CD8-positive, alpha-beta memory T cell (primary cell): ENCODE measurements at regions not wholly inside any gene's neighbourhood (a gene's known extent, or its start where the extent isn't known, plus 50 kb on each side); places are given as distances from the start of the nearest gene placed in this dataset.
A peak's percentile ranks its signal among the peaks of the same experiment; 100 is the strongest.

ENCODE experiments used
- CTCF ChIA-PET: fragments of 350-600 bp; sonication (Branson Sonifier 250); formaldehyde crosslinking; loops from one replicate; lab custom pipeline; 2021; ENCODE audit warnings: antibody characterized with exemption; lab: Charles Lee
- POLR2A ChIA-PET: fragments of 350-600 bp; sonication (Branson Sonifier 250); formaldehyde crosslinking; loops from one replicate; lab custom pipeline; 2021; ENCODE audit warnings: antibody characterized with exemption; lab: Charles Lee
- DNase-seq, 5 donors: peaks; one replicate each; pipeline versions ENCODE4 v3.0.0 to v3.0.0-alpha.2; 2020 to 2022; ENCODE audit warnings: mixed read lengths in 1 of 5
- H3K27ac ChIP-seq: one replicate; pipeline ENCODE4 v1.7.0; 2013; ENCODE audit warnings: low read depth, mild to moderate bottlenecking, low read length, moderate library complexity
- H3K27me3 ChIP-seq: 2 replicates; pipeline ENCODE4 v1.7.0; 2013; ENCODE audit warnings: low read length, mild to moderate bottlenecking; ENCODE audit not compliant: insufficient read depth, poor library complexity, severe bottlenecking
- H3K36me3 ChIP-seq: 2 replicates; pipeline ENCODE4 v1.7.0; 2013; ENCODE audit warnings: mild to moderate bottlenecking, low read length, moderate library complexity; ENCODE audit not compliant: insufficient read depth
- H3K4me1 ChIP-seq: 2 replicates; pipeline ENCODE4 v1.7.0; 2013; ENCODE audit warnings: mild to moderate bottlenecking, low read length, moderate library complexity; ENCODE audit not compliant: insufficient read depth
- H3K4me3 ChIP-seq: 2 replicates; pipeline ENCODE4 v1.7.0; 2013; ENCODE audit warnings: mild to moderate bottlenecking, low read length
- H3K9me3 ChIP-seq: 2 replicates; pipeline ENCODE4 v1.7.0; 2013; ENCODE audit warnings: mild to moderate bottlenecking, low read length
- H3K27ac Mint-ChIP-seq, 8 donors: one replicate each; pipeline ENCODE4 v1.8.0; 2020 to 2021; ENCODE audit warnings: mixed read lengths in 8 of 8, mild to moderate bottlenecking in 6 of 8, inconsistent platforms in 3 of 8, moderate library complexity in 3 of 8
- H3K27me3 Mint-ChIP-seq, 2 donors: one replicate each; pipeline ENCODE4 v1.8.0; 2020 to 2021; ENCODE audit warnings: mixed read lengths in 2 of 2, mild to moderate bottlenecking in 1 of 2, moderate library complexity in 1 of 2
- H3K36me3 Mint-ChIP-seq, 3 donors: one replicate each; pipeline ENCODE4 v1.8.0; 2020 to 2021; ENCODE audit warnings: mixed read lengths in 3 of 3, inconsistent platforms in 1 of 3, mild to moderate bottlenecking in 1 of 3
- H3K4me1 Mint-ChIP-seq, 3 donors: one replicate each; pipeline ENCODE4 v1.8.0; 2020 to 2021; ENCODE audit warnings: mixed read lengths in 3 of 3, inconsistent platforms in 1 of 3, mild to moderate bottlenecking in 1 of 3
- H3K4me3 Mint-ChIP-seq, 7 donors: one replicate each; pipeline ENCODE4 v1.8.0; 2020 to 2021; ENCODE audit warnings: mixed read lengths in 7 of 7, mild to moderate bottlenecking in 6 of 7, moderate library complexity in 4 of 7, inconsistent platforms in 2 of 7
- H3K9me3 Mint-ChIP-seq, 5 donors: one replicate each; pipeline ENCODE4 v1.8.0; 2020 to 2022; ENCODE audit warnings: mixed read lengths in 5 of 5, mild to moderate bottlenecking in 3 of 5, moderate library complexity in 2 of 5, inconsistent platforms in 1 of 5

DNA sequence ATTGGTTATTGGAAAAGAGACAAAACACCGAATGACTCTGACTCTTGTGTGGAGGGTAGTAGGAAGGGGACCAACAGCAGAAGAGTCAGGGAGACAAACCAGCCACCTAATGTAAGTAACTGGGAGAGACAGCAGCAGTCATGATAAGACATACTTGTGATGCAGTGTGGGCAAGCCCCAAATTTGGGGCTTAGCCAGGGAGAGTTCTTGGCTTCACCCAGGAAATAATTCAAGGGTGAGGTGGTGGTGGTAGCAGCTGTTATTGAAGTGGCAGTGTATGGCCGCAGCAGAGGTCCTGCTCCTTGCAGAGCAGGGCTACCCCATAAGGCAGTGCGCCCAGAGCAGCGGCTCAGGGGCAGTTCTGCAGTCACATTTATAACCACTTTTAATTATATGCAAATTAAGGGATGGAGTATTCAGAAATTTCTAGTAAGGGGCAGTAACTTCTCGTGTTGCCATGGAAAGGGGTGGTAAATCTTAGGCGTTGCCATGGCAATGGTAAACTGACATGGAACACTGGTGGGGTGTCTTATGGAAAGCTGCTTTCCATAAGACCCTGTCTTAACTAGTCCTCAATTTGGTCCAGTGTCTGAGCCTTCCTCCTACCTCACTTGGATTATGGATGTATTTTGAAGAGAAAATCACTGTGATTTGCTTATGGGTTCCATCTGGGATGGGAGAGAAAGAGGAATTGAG is 317.1 kb downstream of the PHKB start:
- Mint-ChIP-seq H3K4me3 (peak overlapping the region in 6 of 7 donors; percentile 10 to 86 (median 56)), H3K27ac (peak overlapping the region in 7 of 8 donors; percentile 24 to 93 (median 48)), H3K27me3 (peaks cover 3% of the 10 kb centered on the region in 2 donors), H3K9me3 (no peaks in the 10 kb centered on the region), H3K4me1 (peaks cover 16 to 23% (median 17%) of the 10 kb centered on the region in 3 donors), H3K36me3 (no peaks in the 10 kb centered on the region)
- Histone ChIP-seq H3K9me3 (no peaks in the 10 kb centered on the region), H3K4me3 (no peak overlapping the region), H3K36me3 (no peaks in the 10 kb centered on the region), H3K27me3 (no peaks in the 10 kb centered on the region), H3K27ac (no peak overlapping the region), H3K4me1 (peaks cover 7% of the 10 kb centered on the region)
- ChIA-PET CTCF (no interaction called here), POLR2A (no interaction called here)
- no peak for DNase-seq

DNA sequence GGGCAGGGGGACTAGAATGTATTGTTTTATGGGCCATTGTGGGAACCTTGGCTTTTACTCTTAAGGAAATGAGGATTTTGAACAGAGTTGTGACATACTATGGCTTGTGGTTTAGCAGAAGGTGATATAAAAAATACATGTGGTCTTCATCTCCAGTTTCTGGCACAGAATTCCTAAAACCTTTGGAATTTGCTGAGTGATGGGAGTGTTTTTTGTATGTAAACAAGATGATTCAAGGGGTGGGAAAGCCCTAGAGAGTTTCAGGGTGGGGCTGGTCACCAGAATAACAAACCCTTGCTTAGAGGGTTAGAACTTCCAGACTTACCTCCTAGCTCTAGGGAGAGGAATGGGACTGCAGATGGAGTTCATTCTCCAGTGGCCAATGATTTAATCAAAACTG is 316.1 kb downstream of the PHKB start:
- no peaks in the 10 kb centered on the region for H3K36me3 Mint-ChIP-seq
- Histone ChIP-seq H3K27me3 (no peaks in the 10 kb centered on the region), H3K27ac (no peak overlapping the region), H3K9me3 (no peaks in the 10 kb centered on the region), H3K4me3 (no peak overlapping the region), H3K36me3 (no peaks in the 10 kb centered on the region), H3K4me1 (peaks cover 7% of the 10 kb centered on the region)
- peaks cover 16 to 23% (median 17%) of the 10 kb centered on the region in 3 donors for H3K4me1 Mint-ChIP-seq
- no peaks in the 10 kb centered on the region for H3K9me3 Mint-ChIP-seq
- CTCF ChIA-PET: no interaction called here
- H3K27me3 Mint-ChIP-seq: peaks cover 3 to 5% of the 10 kb centered on the region in 2 donors
- POLR2A ChIA-PET: no interaction called here
- H3K27ac Mint-ChIP-seq: peak overlapping the region in 1 of 8 donors; percentile 4
- DNase-seq: no peak
- no peak overlapping the region for H3K4me3 Mint-ChIP-seq

GRCh38 chr16:47774661-47775060 is 313.5 kb downstream of the PHKB start:
- no peaks in the 10 kb centered on the region for H3K9me3 Mint-ChIP-seq
- H3K4me1 Mint-ChIP-seq: peaks cover 12 to 19% (median 13%) of the 10 kb centered on the region in 3 donors
- Histone ChIP-seq H3K4me3 (no peak overlapping the region), H3K27ac (no peak overlapping the region), H3K36me3 (no peaks in the 10 kb centered on the region), H3K9me3 (no peaks in the 10 kb centered on the region), H3K4me1 (peaks cover 7% of the 10 kb centered on the region), H3K27me3 (no peaks in the 10 kb centered on the region)
- no peak for DNase-seq
- CTCF ChIA-PET: no interaction called here
- no peak overlapping the region for H3K27ac Mint-ChIP-seq
- POLR2A ChIA-PET: no interaction called here
- H3K27me3 Mint-ChIP-seq: peaks cover 3 to 8% of the 10 kb centered on the region in 2 donors
- no peaks in the 10 kb centered on the region for H3K36me3 Mint-ChIP-seq
- no peak overlapping the region for H3K4me3 Mint-ChIP-seq

GRCh38 chr16:47753659-47754058 is 292.5 kb downstream of the PHKB start:
- Histone ChIP-seq H3K9me3 (no peaks in the 10 kb centered on the region), H3K27me3 (no peaks in the 10 kb centered on the region), H3K27ac (no peak overlapping the region), H3K4me1 (no peaks in the 10 kb centered on the region), H3K36me3 (no peaks in the 10 kb centered on the region), H3K4me3 (no peak overlapping the region)
- Mint-ChIP-seq H3K27me3 (peaks cover 0 to 14% of the 10 kb centered on the region in 2 donors), H3K36me3 (peaks cover 0 to 3% (median 0%) of the 10 kb centered on the region in 3 donors), H3K4me3 (no peak overlapping the region), H3K4me1 (no peaks in the 10 kb centered on the region), H3K9me3 (peaks cover 0 to 8% (median 0%) of the 10 kb centered on the region in 5 donors), H3K27ac (no peak overlapping the region)
- ChIA-PET POLR2A (no interaction called here), CTCF (no interaction called here)
- no peak for DNase-seq
